HepG2 (cell line): ENCODE measurements at regions not wholly inside any gene's neighbourhood (a gene's known extent, or its start where the extent isn't known, plus 50 kb on each side); places are given as distances from the start of the nearest gene placed in this dataset.

Experiments
- ATAC-seq: fragments of 200-7000 bp; cut with Tn5 transposase; 3 replicates; pipeline ENCODE4 v1.9.1; 2020; ENCODE audit warnings: mild to moderate bottlenecking, moderate library complexity
- BruUV-seq: library from RNA; stranded (reverse); fragments of 400-500 nt; replicated peaks from 2 replicates; lab custom pipeline; 2021; lab: Mats Ljungman, UMichigan
- CTCF ChIA-PET: fragments of 300-600 bp; formaldehyde crosslinking; extraction: SDS; loops from one replicate; lab custom pipeline; 2021; ENCODE audit warnings: low total read pairs, inconsistent platforms, low intra/inter-chr PET ratio; lab: Yijun Ruan, JAX
- POLR2A ChIA-PET: fragments of 350-600 bp; sonication (Branson Sonifier 250); formaldehyde crosslinking; loops from one replicate; lab custom pipeline; 2020; ENCODE audit warnings: antibody characterized with exemption, inconsistent platforms; lab: Yijun Ruan, JAX
- DNase-seq: peaks from one replicate; pipeline ENCODE4 v3.0.0-alpha.2; 2015; ENCODE audit warnings: low spot score
- FAIRE-seq: peaks from 3 replicates; lab custom pipeline; 2011; peaks lifted over from hg19 to GRCh38; lab: Jason Lieb, UNC
- H2AFZ ChIP-seq: one replicate; pipeline ENCODE4 v1.6.1; 2011; ENCODE audit warnings: low read length, inconsistent platforms
- H3K27ac ChIP-seq: fragments of 300-600 bp; 3 replicates; pipeline ENCODE4 v1.8.0; 2011; ENCODE audit warnings: mixed run types, mild to moderate bottlenecking, mixed read lengths, low read length, inconsistent platforms; ENCODE audit not compliant: insufficient read depth; ENCODE audit errors: extremely low read length
- H3K27me3 ChIP-seq, 2 experiments: fragments of 200-600 bp in 1 of 2; 2 replicates in 1 of 2; 3 replicates in 1 of 2; pipeline versions ENCODE4 v1.6.0 to v1.8.0; 2011; ENCODE audit warnings: low read length in 2 of 2, mild to moderate bottlenecking in 2 of 2, moderate library complexity in 2 of 2, inconsistent platforms in 1 of 2; ENCODE audit not compliant: insufficient read depth in 2 of 2, control insufficient read depth in 1 of 2
- H3K36me3 ChIP-seq, 2 experiments: fragments of 200-600 bp in 1 of 2; replicated peaks in 1 of 2; 2 replicates in 1 of 2; 3 replicates in 1 of 2; pipeline versions ENCODE4 v1.5.1 to v1.8.0; 2011; ENCODE audit warnings: low read length in 2 of 2, inconsistent platforms in 1 of 2; ENCODE audit not compliant: insufficient read depth in 2 of 2, control insufficient read depth in 1 of 2
- H3K4me1 ChIP-seq: 2 replicates; pipeline ENCODE4 v1.5.1; 2012; ENCODE audit warnings: low read length, inconsistent platforms; ENCODE audit not compliant: insufficient read depth
- H3K4me2 ChIP-seq: 2 replicates; pipeline ENCODE4 v1.6.0; 2011; ENCODE audit warnings: low read depth, low read length, inconsistent platforms
- H3K4me3 ChIP-seq, 3 experiments: fragments of 200-600 bp in 1 of 3; sonication (generic), shearing (Covaris generic) in 1 of 3; replicated peaks in 1 of 3; 2 replicates each; pipeline ENCODE4 v1.5.1; 2011 to 2016; ENCODE audit warnings: low read length in 3 of 3, inconsistent platforms in 2 of 3, low read depth in 2 of 3, mild to moderate bottlenecking in 2 of 3, control low read depth in 1 of 3, mixed read lengths in 1 of 3; ENCODE audit not compliant: insufficient read depth in 1 of 3
- H3K79me2 ChIP-seq: one replicate; pipeline ENCODE4 v1.6.1; 2011; ENCODE audit warnings: low read length, inconsistent platforms; ENCODE audit not compliant: insufficient read depth
- H3K9ac ChIP-seq: 2 replicates; pipeline ENCODE4 v1.6.0; 2011; ENCODE audit warnings: mild to moderate bottlenecking, low read depth, low read length, inconsistent platforms; ENCODE audit not compliant: insufficient read depth
- H3K9me3 ChIP-seq: 2 replicates; pipeline ENCODE4 v1.5.1; 2012; ENCODE audit warnings: mild to moderate bottlenecking, low read length
- H4K20me1 ChIP-seq: 2 replicates; pipeline ENCODE4 v1.6.0; 2011; ENCODE audit warnings: inconsistent platforms, mild to moderate bottlenecking, low read length, moderate library complexity; ENCODE audit not compliant: insufficient read depth
- BRF2 ChIP-seq: sonication (generic); formaldehyde crosslinking; IDR thresholded peaks from 2 replicates; pipeline ENCODE4 v1.8.1; 2022; ENCODE audit warnings: mild to moderate bottlenecking, missing genetic modification reagents
- KAT7 ChIP-seq: IDR thresholded peaks from 2 replicates; pipeline ENCODE4 v1.6.1; 2018; ENCODE audit warnings: borderline replicate concordance, missing compliant biosample characterization
- NFIB ChIP-seq: sonication (generic); formaldehyde crosslinking; IDR thresholded peaks from 2 replicates; pipeline ENCODE4 v1.9.0; 2021; ENCODE audit warnings: missing genetic modification reagents, mild to moderate bottlenecking, borderline replicate concordance
- NR2F1 ChIP-seq, 2 experiments: fragments of 450-650 bp in 1 of 2; formaldehyde crosslinking in 1 of 2; IDR thresholded peaks; 2 replicates each; pipeline versions ENCODE4 v1.5.0 to v1.6.1; 2016 to 2020; ENCODE audit warnings: mild to moderate bottlenecking in 1 of 2, missing compliant biosample characterization in 1 of 2, missing genetic modification reagents in 1 of 2, moderate library complexity in 1 of 2
- POGZ ChIP-seq: sonication (generic); formaldehyde crosslinking; IDR thresholded peaks from 2 replicates; pipeline ENCODE4 v1.4.0; 2020; ENCODE audit warnings: mild to moderate bottlenecking, missing genetic modification reagents
- RFX1 ChIP-seq: fragments of 450-650 bp; IDR thresholded peaks from 2 replicates; pipeline ENCODE4 v1.6.1; 2017
- RNF2 ChIP-seq: fragments of 450-650 bp; conservative IDR thresholded peaks from 2 replicates; pipeline ENCODE4 v1.6.1; 2016; ENCODE audit warnings: low read depth
- SMAD3 ChIP-seq: sonication (generic); formaldehyde crosslinking; IDR thresholded peaks from 2 replicates; pipeline ENCODE4 v1.4.0; 2020; ENCODE audit warnings: missing genetic modification reagents
- SNAPC2 ChIP-seq: sonication (generic); formaldehyde crosslinking; IDR thresholded peaks from 2 replicates; pipeline ENCODE4 v1.8.1; 2022; ENCODE audit warnings: mild to moderate bottlenecking, missing genetic modification reagents
- SUZ12 ChIP-seq: fragments of 150-350 bp; IDR thresholded peaks from 2 replicates; pipeline ENCODE4 v1.6.1; 2014; ENCODE audit warnings: low read depth, low read length
- TEAD3 ChIP-seq: optimal IDR thresholded peaks from 2 replicates; pipeline ENCODE3; 2016; ENCODE audit warnings: borderline replicate concordance
- THAP7 ChIP-seq: sonication (generic); formaldehyde crosslinking; IDR thresholded peaks from 2 replicates; pipeline ENCODE4 v1.8.1; 2023; ENCODE audit warnings: mild to moderate bottlenecking, missing genetic modification reagents
- ZFP90 ChIP-seq: sonication (generic); formaldehyde crosslinking; IDR thresholded peaks from 2 replicates; pipeline ENCODE4 v1.8.0; 2022; ENCODE audit warnings: missing genetic modification reagents, mild to moderate bottlenecking, inconsistent platforms, borderline replicate concordance
- ZNF12 ChIP-seq: sonication (generic); formaldehyde crosslinking; IDR thresholded peaks from 2 replicates; pipeline ENCODE4 v1.5.0; 2020; ENCODE audit warnings: missing genetic modification reagents
- ZNF124 ChIP-seq: sonication (generic); formaldehyde crosslinking; IDR thresholded peaks from 2 replicates; pipeline ENCODE4 v1.4.0; 2020; ENCODE audit warnings: missing genetic modification reagents
- ZNF326 ChIP-seq: sonication (generic); formaldehyde crosslinking; IDR thresholded peaks from 2 replicates; pipeline ENCODE4 v1.4.0; 2020; ENCODE audit warnings: missing genetic modification reagents, borderline replicate concordance
- ZNF549 ChIP-seq: sonication (generic); formaldehyde crosslinking; IDR thresholded peaks from 2 replicates; pipeline ENCODE4 v1.5.0; 2020; ENCODE audit warnings: missing genetic modification reagents
- ZNF619 ChIP-seq: sonication (generic); formaldehyde crosslinking; IDR thresholded peaks from 2 replicates; pipeline ENCODE4 v1.4.0; 2020; ENCODE audit warnings: mild to moderate bottlenecking, missing genetic modification reagents
- ZNF891 ChIP-seq: sonication (generic); formaldehyde crosslinking; IDR thresholded peaks from 2 replicates; pipeline ENCODE4 v1.5.0; 2020; ENCODE audit warnings: mild to moderate bottlenecking, missing genetic modification reagents
- WGBS: methylation state at CpG from one replicate; pipeline ENCODE4 v1.1.6; 2017; ENCODE audit warnings: low lambda C conversion rate; 5-methylcytosine and 5-hydroxymethylcytosine counted together
- in situ Hi-C: cut with HindIII; loops from 2 replicates; pipeline ENCODE4 v1.10.0; 2017; ENCODE audit warnings: low pct_unique_long_range_greater_than_20kb; ENCODE audit not compliant: extremely low pct_ligation_motif_present
- intact Hi-C: fragments of 100-400 bp; cut with micrococcal nuclease; formaldehyde crosslinking; loops from one replicate; pipeline ENCODE4 v1.10.0; 2022; ENCODE audit not compliant: unreplicated experiment
- TF ChIP-seq, protein P1 (sequence below): sonication (generic); formaldehyde crosslinking; IDR thresholded peaks from 2 replicates; pipeline ENCODE4 v1.4.0; 2020; ENCODE audit warnings: mild to moderate bottlenecking, missing genetic modification reagents

DNA sequence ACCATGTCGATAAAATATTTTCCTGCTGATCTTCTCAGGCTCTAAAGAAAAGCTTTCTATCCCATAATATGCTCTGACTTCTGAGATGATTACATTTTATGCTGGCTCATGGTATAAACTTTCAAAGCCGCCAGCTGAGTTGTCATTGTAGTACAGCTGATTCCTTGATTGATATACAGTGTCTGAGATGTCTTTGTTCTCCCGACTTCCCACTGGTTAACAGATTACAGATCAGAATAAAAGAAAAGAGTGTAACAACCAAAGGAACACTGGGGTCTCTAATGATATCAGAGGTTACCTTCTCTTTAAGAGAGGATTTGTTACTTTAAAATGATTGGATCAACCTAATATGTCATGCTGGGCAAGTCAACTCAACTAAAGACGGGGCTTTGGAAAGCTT lies 485.4 kb upstream of the LRRC7 start:
- H3K36me3 ChIP-seq, result no peaks in the 10 kb centered on the region
- ChIA-PET POLR2A (no interaction called here), CTCF (no interaction called here)
- no peak overlapping the region for H3K27ac ChIP-seq
- in situ Hi-C loops, result no loop called here
- no peak overlapping the region for H3K9ac ChIP-seq
- H3K79me2 ChIP-seq, result no peaks in the 10 kb centered on the region
- FAIRE-seq (no peak), DNase-seq (no peak), ATAC-seq (no peak)
- H3K4me1 ChIP-seq, result no peaks in the 10 kb centered on the region
- no peak overlapping the region for H2AFZ ChIP-seq
- H3K4me2 ChIP-seq, result no peak overlapping the region
- H3K4me3 ChIP-seq, result no peak overlapping the region
- intact Hi-C loops, result no loop called here
- H3K27me3 ChIP-seq, result no peaks in the 10 kb centered on the region
- TF ChIP-seq ZFP90, result no peak
- no peak for TF ChIP-seq TEAD3 (CRISPR knock-in tag)
- no peak for TF ChIP-seq THAP7 (CRISPR knock-in tag)
- no peak for TF ChIP-seq KAT7 (CRISPR knock-in tag)
- TF ChIP-seq RFX1, result no peak
- no TSS peak for BruUV-seq
- H4K20me1 ChIP-seq, result no peaks in the 10 kb centered on the region
- 14% methylated on average over 4 of the region's 4 CpGs for WGBS
- H3K9me3 ChIP-seq, result peaks cover 88% of the 10 kb centered on the region

- Histone ChIP-seq H3K9ac (no peak overlapping the region), H3K79me2 (no peaks in the 10 kb centered on the region)
- no peak for TF ChIP-seq POGZ
- no peak for TF ChIP-seq RNF2
- no peak for TF ChIP-seq ZNF619 (CRISPR knock-in tag)
- TF ChIP-seq ZNF549, result no peak
- TF ChIP-seq SNAPC2 (CRISPR knock-in tag), result no peak
- no peak for TF ChIP-seq NR2F1 (CRISPR knock-in tag; IDR thresholded peaks at IDR 0.05)
- TF ChIP-seq, protein P1, sequence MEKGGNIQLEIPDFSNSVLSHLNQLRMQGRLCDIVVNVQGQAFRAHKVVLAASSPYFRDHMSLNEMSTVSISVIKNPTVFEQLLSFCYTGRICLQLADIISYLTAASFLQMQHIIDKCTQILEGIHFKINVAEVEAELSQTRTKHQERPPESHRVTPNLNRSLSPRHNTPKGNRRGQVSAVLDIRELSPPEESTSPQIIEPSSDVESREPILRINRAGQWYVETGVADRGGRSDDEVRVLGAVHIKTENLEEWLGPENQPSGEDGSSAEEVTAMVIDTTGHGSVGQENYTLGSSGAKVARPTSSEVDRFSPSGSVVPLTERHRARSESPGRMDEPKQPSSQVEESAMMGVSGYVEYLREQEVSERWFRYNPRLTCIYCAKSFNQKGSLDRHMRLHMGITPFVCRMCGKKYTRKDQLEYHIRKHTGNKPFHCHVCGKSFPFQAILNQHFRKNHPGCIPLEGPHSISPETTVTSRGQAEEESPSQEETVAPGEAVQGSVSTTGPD (CRISPR knock-in tag), result no peak
- no peak for TF ChIP-seq SMAD3 (CRISPR knock-in tag)
- no peak for TF ChIP-seq ZNF326 (CRISPR knock-in tag)
- no peak for TF ChIP-seq ZNF124 (CRISPR knock-in tag)
- TF ChIP-seq ZNF891 (CRISPR knock-in tag), result no peak
- TF ChIP-seq BRF2 (CRISPR knock-in tag), result no peak
- no peak for TF ChIP-seq NFIB
- TF ChIP-seq SUZ12, result no peak
- no peak for TF ChIP-seq ZNF12
- TF ChIP-seq, all 625 proteins: peak for 0
- Histone ChIP-seq H3K27ac (no peak overlapping the region), H3K4me2 (no peak overlapping the region), H3K36me3 (no peaks in the 10 kb centered on the region), H4K20me1 (no peaks in the 10 kb centered on the region), H3K4me1 (no peaks in the 10 kb centered on the region), H3K27me3 (no peaks in the 10 kb centered on the region), H3K4me3 (no peak overlapping the region), H3K9me3 (peaks cover 91% of the 10 kb centered on the region), H2AFZ (no peak overlapping the region)
- intact Hi-C loops, result no loop called here
- no peak for FAIRE-seq
- no TSS peak for BruUV-seq
- POLR2A ChIA-PET, result no interaction called here
- CTCF ChIA-PET, result no interaction called here
- ATAC-seq, result no peak
- in situ Hi-C loops, result no loop called here
- no peak for DNase-seq
These were observed 481.6 kb upstream of the LRRC7 start for GRCh38 chr1:69086148-69086547.
